H1 (cell line): ENCODE measurements at regions not wholly inside any gene's neighbourhood (a gene's known extent, or its start where the extent isn't known, plus 50 kb on each side); places are given as distances from the start of the nearest gene placed in this dataset.

Experiments used
- CTCF ChIA-PET: fragments of 300-600 bp; sonication (Branson Sonifier 250); formaldehyde crosslinking; loops from one replicate; lab custom pipeline; 2021; ENCODE audit not compliant: partially characterized antibody; lab: Charles Lee
- POLR2A ChIA-PET: fragments of 300-600 bp; sonication (Branson Sonifier 250); formaldehyde crosslinking; loops from one replicate; lab custom pipeline; 2021; ENCODE audit warnings: inconsistent platforms; ENCODE audit not compliant: partially characterized antibody; lab: Charles Lee
- DNase-seq, 2 experiments: peaks; one replicate each; pipeline versions ENCODE4 v3.0.0 to v3.0.0-alpha.2; 2010 to 2022; ENCODE audit warnings: low spot score in 2 of 2, low read depth in 1 of 2, mixed read lengths in 1 of 2
- FAIRE-seq: peaks from 2 replicates; lab custom pipeline; 2011; peaks lifted over from hg19 to GRCh38; lab: Jason Lieb, UNC
- H2AFZ ChIP-seq: 2 replicates; pipeline ENCODE4 v1.8.1; 2012; ENCODE audit warnings: low read length, inconsistent platforms
- H2AK5ac ChIP-seq: 2 replicates; pipeline ENCODE4 v1.6.1; 2013; ENCODE audit warnings: low read depth, low read length
- H2BK120ac ChIP-seq: replicated peaks from 2 replicates; pipeline ENCODE3; 2013; ENCODE audit warnings: low read depth, low read length, inconsistent platforms
- H2BK12ac ChIP-seq: 2 replicates; pipeline ENCODE4 v1.6.1; 2013; ENCODE audit warnings: low read depth, low read length
- H2BK15ac ChIP-seq: 2 replicates; pipeline ENCODE4 v1.6.1; 2013; ENCODE audit warnings: low read length
- H2BK20ac ChIP-seq: 2 replicates; pipeline ENCODE4 v1.6.1; 2013; ENCODE audit warnings: low read length
- H2BK5ac ChIP-seq: 2 replicates; pipeline ENCODE4 v1.6.1; 2013; ENCODE audit warnings: low read depth, low read length
- H3K14ac ChIP-seq: 2 replicates; pipeline ENCODE4 v1.6.1; 2013; ENCODE audit warnings: inconsistent platforms; ENCODE audit not compliant: insufficient read length
- H3K18ac ChIP-seq: 2 replicates; pipeline ENCODE4 v1.6.1; 2013; ENCODE audit warnings: low read length; ENCODE audit errors: extremely low read depth
- H3K23ac ChIP-seq: 2 replicates; pipeline ENCODE4 v1.6.1; 2013; ENCODE audit warnings: inconsistent platforms; ENCODE audit not compliant: insufficient read length
- H3K23me2 ChIP-seq: 2 replicates; pipeline ENCODE4 v1.6.1; 2013; ENCODE audit warnings: low read depth, low read length
- H3K27ac ChIP-seq: 2 replicates; pipeline ENCODE4 v1.6.1; 2011; ENCODE audit warnings: low read depth, low read length, inconsistent platforms
- H3K27me3 ChIP-seq, 4 experiments: replicated peaks in 1 of 4; 1 replicate in 1 of 4; 2 replicates in 3 of 4; pipeline versions ENCODE4 v1.6.1 to v1.8.1; 2011 to 2013; ENCODE audit warnings: low read length in 3 of 4, mild to moderate bottlenecking in 3 of 4, inconsistent platforms in 2 of 4, mixed read lengths in 2 of 4, moderate library complexity in 1 of 4; ENCODE audit not compliant: control insufficient read depth in 3 of 4, insufficient read depth in 3 of 4; ENCODE audit errors: extremely low read depth in 1 of 4
- H3K36me3 ChIP-seq, 4 experiments: 2 replicates each; pipeline versions ENCODE4 v1.6.1 to v1.8.1; 2011 to 2013; ENCODE audit warnings: mild to moderate bottlenecking in 4 of 4, low read length in 3 of 4, moderate library complexity in 2 of 4, control low read depth in 1 of 4, inconsistent platforms in 1 of 4; ENCODE audit not compliant: insufficient read depth in 4 of 4, control insufficient read depth in 2 of 4
- H3K4ac ChIP-seq: replicated peaks from 2 replicates; pipeline ENCODE3; 2013; ENCODE audit warnings: low read length, low read depth, mixed read lengths, inconsistent platforms; ENCODE audit not compliant: insufficient read length
- H3K4me1 ChIP-seq, 4 experiments: replicated peaks in 1 of 4; 1 replicate in 1 of 4; 2 replicates in 3 of 4; pipeline versions ENCODE4 v1.6.1 to v1.8.1; 2011 to 2013; ENCODE audit warnings: low read length in 3 of 4, inconsistent platforms in 2 of 4, mixed read lengths in 1 of 4; ENCODE audit not compliant: insufficient read depth in 4 of 4, control insufficient read depth in 3 of 4
- H3K4me2 ChIP-seq, 2 experiments: 2 replicates each; pipeline versions ENCODE4 v1.6.1 to v1.8.1; 2011 to 2013; ENCODE audit warnings: low read depth in 2 of 2, low read length in 2 of 2, control low read depth in 1 of 2, inconsistent platforms in 1 of 2, mild to moderate bottlenecking in 1 of 2; ENCODE audit not compliant: insufficient read depth in 1 of 2
- H3K4me3 ChIP-seq, 4 experiments: fragments of 200-600, 300-600 bp in 1 of 4; sonication (generic), shearing (Covaris generic), sonication (Bioruptor Twin) in 1 of 4; 2 replicates each; pipeline versions ENCODE4 v1.5.1 to v1.8.1; 2011 to 2016; ENCODE audit warnings: low read length in 4 of 4, low read depth in 3 of 4, control low read depth in 2 of 4, inconsistent platforms in 2 of 4, mild to moderate bottlenecking in 2 of 4, mixed read lengths in 1 of 4, moderate library complexity in 1 of 4; ENCODE audit not compliant: insufficient read depth in 2 of 4; ENCODE audit errors: extremely low read depth in 1 of 4
- H3K56ac ChIP-seq: replicated peaks from 2 replicates; pipeline ENCODE3; 2013; ENCODE audit warnings: low read depth, mild to moderate bottlenecking, mixed read lengths, low read length, inconsistent platforms; ENCODE audit not compliant: insufficient read length
- H3K79me1 ChIP-seq: 2 replicates; pipeline ENCODE4 v1.6.1; 2013; ENCODE audit warnings: low read depth, low read length, control low read depth
- H3K79me2 ChIP-seq, 2 experiments: 2 replicates each; pipeline versions ENCODE4 v1.6.1 to v1.8.1; 2012 to 2013; ENCODE audit warnings: low read length in 2 of 2, mild to moderate bottlenecking in 2 of 2, inconsistent platforms in 1 of 2; ENCODE audit not compliant: insufficient read depth in 2 of 2, control insufficient read depth in 1 of 2
- H3K9ac ChIP-seq, 4 experiments: replicated peaks in 1 of 4; 1 replicate in 1 of 4; 2 replicates in 3 of 4; pipeline versions ENCODE4 v1.6.1 to v1.8.1; 2011 to 2013; ENCODE audit warnings: low read depth in 3 of 4, low read length in 3 of 4, control low read depth in 2 of 4, mild to moderate bottlenecking in 2 of 4, moderate library complexity in 2 of 4, inconsistent platforms in 1 of 4; ENCODE audit errors: extremely low read depth in 1 of 4
- H3K9me3 ChIP-seq, 2 experiments: 2 replicates each; pipeline versions ENCODE4 v1.6.1 to v1.8.1; 2012 to 2013; ENCODE audit warnings: mild to moderate bottlenecking in 2 of 2, moderate library complexity in 2 of 2, control low read depth in 1 of 2, inconsistent platforms in 1 of 2, low read depth in 1 of 2, low read length in 1 of 2, mixed read lengths in 1 of 2; ENCODE audit not compliant: insufficient read depth in 2 of 2
- H4K20me1 ChIP-seq, 2 experiments: replicated peaks in 1 of 2; 2 replicates each; pipeline versions ENCODE3 to v1.8.1; 2011 to 2013; ENCODE audit warnings: inconsistent platforms in 2 of 2, low read length in 2 of 2, mild to moderate bottlenecking in 1 of 2; ENCODE audit not compliant: insufficient read depth in 2 of 2, control insufficient read depth in 1 of 2
- H4K5ac ChIP-seq: 2 replicates; pipeline ENCODE4 v1.6.1; 2013; ENCODE audit warnings: low read length, low read depth, mixed read lengths, inconsistent platforms; ENCODE audit not compliant: insufficient read length
- H4K8ac ChIP-seq: 2 replicates; pipeline ENCODE4 v1.8.0; 2013; ENCODE audit warnings: mild to moderate bottlenecking, moderate library complexity, low read length, inconsistent platforms; ENCODE audit not compliant: insufficient read depth; ENCODE audit errors: extremely low read depth
- H4K91ac ChIP-seq: replicated peaks from 2 replicates; pipeline ENCODE3; 2013; ENCODE audit warnings: low read length, mixed read lengths, inconsistent platforms; ENCODE audit not compliant: insufficient read length
- ASH2L ChIP-seq: fragments of 200-600, 300-600 bp; sonication (generic); IDR thresholded peaks from one replicate; pipeline ENCODE4 v1.7.1; 2017; ENCODE audit warnings: low read length
- BRCA1 ChIP-seq: IDR thresholded peaks from 2 replicates; pipeline ENCODE4 v1.6.1; 2012; ENCODE audit warnings: low read depth, low read length, improper control_type of control experiment
- CBX8 ChIP-seq: fragments of 300-800, 300-1000 bp; sonication (generic); IDR thresholded peaks from 2 replicates; pipeline ENCODE4 v1.7.1; 2016; ENCODE audit warnings: low read depth, low read length, borderline replicate concordance
- GABPA ChIP-seq: IDR thresholded peaks from 2 replicates; pipeline ENCODE4 v1.6.1; 2011; ENCODE audit warnings: mild to moderate bottlenecking, low read length, moderate library complexity, borderline replicate concordance; ENCODE audit not compliant: insufficient read depth
- HDAC2 ChIP-seq, 2 experiments: fragments of 300-600 bp in 1 of 2; sonication (generic) in 1 of 2; IDR thresholded peaks; 2 replicates each; pipeline ENCODE4 v1.6.1; 2011 to 2012; ENCODE audit warnings: low read depth in 2 of 2, low read length in 2 of 2, mild to moderate bottlenecking in 2 of 2, moderate library complexity in 2 of 2, borderline replicate concordance in 1 of 2, inconsistent platforms in 1 of 2
- KDM4A ChIP-seq: IDR thresholded peaks from one replicate; pipeline ENCODE4 v1.7.1; 2012; ENCODE audit warnings: low read depth, mild to moderate bottlenecking, moderate library complexity, low read length, inconsistent platforms; ENCODE audit not compliant: severe bottlenecking
- MAFK ChIP-seq: IDR thresholded peaks from 2 replicates; pipeline ENCODE4 v1.6.1; 2012; ENCODE audit warnings: low read depth, mild to moderate bottlenecking, improper control_type of control experiment, low read length
- NRF1 ChIP-seq: IDR thresholded peaks from 2 replicates; pipeline ENCODE4 v1.6.1; 2011; ENCODE audit warnings: mild to moderate bottlenecking, low read depth, low read length, improper control_type of control experiment
- POLR2A ChIP-seq, 2 experiments: IDR thresholded peaks; 1 replicate in 1 of 2; 2 replicates in 1 of 2; pipeline ENCODE4 v1.6.1; 2011; ENCODE audit warnings: low read depth in 2 of 2, low read length in 2 of 2, mild to moderate bottlenecking in 2 of 2; ENCODE audit errors: control extremely low read depth in 1 of 2
- RNF2 ChIP-seq: fragments of 200-900, 300-1000 bp; sonication (generic); IDR thresholded peaks from 2 replicates; pipeline ENCODE4 v1.7.1; 2016; ENCODE audit warnings: borderline replicate concordance, low read depth, mild to moderate bottlenecking, antibody characterized with exemption, low read length; ENCODE audit not compliant: poor library complexity, severe bottlenecking; ENCODE audit errors: missing control alignments
- SP1 ChIP-seq: IDR thresholded peaks from 2 replicates; pipeline ENCODE4 v1.6.1; 2011; ENCODE audit warnings: low read depth, low read length
- SP4 ChIP-seq: IDR thresholded peaks from 2 replicates; pipeline ENCODE4 v1.6.1; 2012; ENCODE audit warnings: low read length, inconsistent platforms
- TAF7 ChIP-seq: optimal IDR thresholded peaks from 2 replicates; pipeline ENCODE3; 2011; ENCODE audit warnings: low read depth, mild to moderate bottlenecking, inconsistent platforms, low read length, moderate library complexity, borderline replicate concordance
- TBP ChIP-seq: IDR thresholded peaks from 2 replicates; pipeline ENCODE4 v1.6.1; 2011; ENCODE audit warnings: low read depth, low read length, improper control_type of control experiment
- YY1 ChIP-seq: IDR thresholded peaks from 2 replicates; pipeline ENCODE4 v1.6.1; 2011; ENCODE audit warnings: low read depth, mild to moderate bottlenecking, low read length
- ZNF274 ChIP-seq: IDR thresholded peaks from 2 replicates; pipeline ENCODE4 v1.7.0; 2012; ENCODE audit warnings: low read length, borderline replicate concordance; ENCODE audit errors: extremely low read depth
- WGBS, 2 experiments: shearing (Covaris generic) in 1 of 2; methylation state at CpG; one replicate each; pipeline versions ENCODE4 v1.1.6 to v1.1.7; 2013 to 2015; ENCODE audit warnings: low lambda C conversion rate in 2 of 2, mixed read lengths in 2 of 2, inconsistent platforms in 1 of 2, low coverage in 1 of 2, missing lambda C conversion rate in 1 of 2; ENCODE audit not compliant: insufficient replicate concordance in 2 of 2, insufficient coverage in 1 of 2, insufficient read length in 1 of 2; ENCODE audit errors: extremely low coverage in 1 of 2, missing lambda C conversion rate in 1 of 2; 5-methylcytosine and 5-hydroxymethylcytosine counted together

GRCh38 chr4:7128644-7129043 is 60.8 kb upstream of the GRPEL1 start:
- Histone ChIP-seq H3K36me3 (no peaks in the 10 kb centered on the region), H3K56ac (no peak overlapping the region), H2BK120ac (no peak overlapping the region), H3K4me3 (no peak overlapping the region), H3K9ac (no peak overlapping the region), H4K20me1 (peaks cover 0 to 14% of the 10 kb centered on the region in 2 experiments), H2BK5ac (no peak overlapping the region), H3K4ac (no peak overlapping the region), H4K91ac (no peak overlapping the region), H3K9me3 (no peaks in the 10 kb centered on the region), H4K5ac (no peak overlapping the region), H2AFZ (no peak overlapping the region), H3K4me1 (no peaks in the 10 kb centered on the region), H3K23ac (no peak overlapping the region), H3K4me2 (no peak overlapping the region), H3K23me2 (peaks cover 16% of the 10 kb centered on the region), H2AK5ac (no peak overlapping the region), H2BK20ac (no peak overlapping the region), H4K8ac (no peak overlapping the region), H3K27ac (no peak overlapping the region), H3K18ac (no peak overlapping the region), H3K14ac (no peak overlapping the region), H2BK12ac (no peak overlapping the region), H3K79me1 (no peaks in the 10 kb centered on the region; the same call in none of the 2 replicates), H3K79me2 (no peaks in the 10 kb centered on the region), H2BK15ac (no peak overlapping the region), H3K27me3 (peaks cover 0 to 4% (median 0%) of the 10 kb centered on the region in 4 experiments; a peak in 1 of 7 replicates)
- WGBS, 2 experiments, result 92% methylated on average over 10 of the region's 12 CpGs; no CpG with 5 or more reads in 1 of the 2 experiments
- CTCF ChIA-PET, result interaction anchor here (1.1 to 2.5 kb wide), 6 partner anchors 10 to 56 kb away, joined by 3 to 6 read pairs (median 3); no protein-coding TSS in a partner anchor
- FAIRE-seq (no peak), DNase-seq (no peak)
- POLR2A ChIA-PET, result no interaction called here
- TF ChIP-seq BRCA1, result no peak
- no peak for TF ChIP-seq MAFK
- no peak for TF ChIP-seq ASH2L
- TF ChIP-seq ZNF274, result no peak
- TF ChIP-seq GABPA, result no peak
- TF ChIP-seq TAF7, result no peak
- TF ChIP-seq SP1, result no peak
- TF ChIP-seq KDM4A, result no peak
- TF ChIP-seq RNF2, result no peak
- no peak for TF ChIP-seq NRF1
- no peak for TF ChIP-seq CBX8
- TF ChIP-seq YY1, result no peak
- TF ChIP-seq HDAC2 (IDR thresholded peaks at IDR 0.05; ENCODE audit: borderline replicate concordance in 1 of 2, low read depth in 2 of 2, low read length in 2 of 2), result no peak
- no peak for TF ChIP-seq POLR2A (IDR thresholded peaks at IDR 0.05; ENCODE audit: control extremely low read depth in 1 of 2, low read depth in 2 of 2, low read length in 2 of 2)
- TF ChIP-seq SP4, result no peak
- no peak for TF ChIP-seq TBP
